Peyer's patch (tissue), 4 donors: ENCODE measurements at regions not wholly inside any gene's neighbourhood (a gene's known extent, or its start where the extent isn't known, plus 50 kb on each side); places are given as distances from the start of the nearest gene placed in this dataset.
"Not testable (repeated sequence)": the region's sequence is repeated elsewhere in the genome, so short reads cannot be mapped to it uniquely, and the experiment has no call there.

Source experiments
- CTCF ChIP-seq, 6 experiments: fragments of 450-650 bp in 4 of 6; fragments of 200-600 bp in 2 of 6; sonication (generic) in 1 of 6; IDR thresholded peaks; one replicate each; pipeline ENCODE4 v1.5.1; 2017 to 2019; ENCODE audit warnings: antibody characterized with exemption in 6 of 6, mild to moderate bottlenecking in 3 of 6, moderate library complexity in 1 of 6
- POLR2A ChIP-seq, 2 donors: fragments of 450-650 bp; IDR thresholded peaks; one replicate each; pipeline ENCODE4 v1.5.1; 2017; ENCODE audit warnings: antibody characterized with exemption in 2 of 2, mild to moderate bottlenecking in 2 of 2, moderate library complexity in 2 of 2

DNA sequence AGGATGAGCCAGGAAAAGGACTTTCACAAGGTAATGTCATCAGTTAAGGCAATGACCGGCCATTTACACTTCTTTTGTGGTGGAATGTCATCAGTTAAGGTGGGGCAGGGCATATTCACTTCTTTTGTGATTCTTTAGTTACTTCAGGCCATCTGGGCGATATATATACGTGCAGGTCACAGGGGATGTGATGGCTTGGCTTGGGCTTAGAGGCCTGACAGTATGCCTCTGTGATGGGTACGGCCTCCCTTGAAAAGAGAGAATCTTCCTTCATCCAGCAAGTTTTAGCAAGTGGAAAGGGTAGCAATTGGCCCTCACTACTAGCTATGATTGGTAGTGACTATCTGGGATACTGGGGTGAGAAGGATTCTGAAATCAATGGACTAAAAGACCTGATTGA is 456.4 kb downstream of the SHISA9 start:
- not testable (repeated sequence) for TF ChIP-seq CTCF, POLR2A (IDR thresholded peaks at IDR 0.05)
